ENCODE measurements at regions not wholly inside any gene's neighbourhood (a gene's known extent, or its start where the extent isn't known, plus 50 kb on each side); places are given as distances from the start of the nearest gene placed in this dataset.

DNA sequence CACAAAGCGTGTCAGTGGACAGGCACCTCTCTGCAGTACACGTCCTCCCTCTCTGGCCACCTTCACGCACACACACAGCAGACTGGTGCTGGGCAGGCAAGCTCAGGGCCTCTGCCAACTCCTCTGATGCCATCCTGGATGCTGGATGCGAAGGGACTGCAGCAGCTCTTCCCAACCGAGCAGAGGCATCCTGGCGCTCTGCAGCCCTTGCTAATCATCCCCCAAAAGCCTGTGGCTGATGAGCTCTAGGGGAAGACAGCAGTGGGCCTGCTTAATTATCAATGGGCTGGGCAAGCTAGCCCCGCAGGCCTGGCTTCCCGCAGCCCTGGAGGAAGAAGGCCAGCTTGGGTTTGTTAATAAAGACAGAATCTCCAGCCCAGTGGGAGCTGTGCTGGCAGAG is 71.3 kb upstream of the TEX51 start:
- DNase-seq (ENCODE audit: low spot score) = no peak

DNA sequence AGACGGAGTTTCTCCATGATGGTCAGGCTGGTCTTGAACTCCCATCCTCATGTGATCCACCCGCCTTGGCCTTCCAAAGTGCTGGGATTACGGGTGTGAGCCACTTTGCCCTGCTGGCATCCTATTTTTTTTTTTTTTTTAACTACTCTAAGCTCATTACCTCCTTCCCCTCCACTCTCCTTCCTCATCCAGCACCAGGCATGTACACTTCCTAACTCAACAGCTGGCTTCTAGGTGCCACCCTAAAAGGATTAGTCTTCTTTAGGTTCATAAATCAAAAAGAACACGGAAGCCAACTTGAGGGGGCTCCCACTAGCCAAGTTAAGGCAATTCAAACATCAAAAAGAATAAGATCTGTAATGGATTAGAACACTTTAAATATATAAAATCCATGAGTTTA is 70.6 kb upstream of the TEX51 start:
- DNase-seq (ENCODE audit: low spot score) = no peak

DNA sequence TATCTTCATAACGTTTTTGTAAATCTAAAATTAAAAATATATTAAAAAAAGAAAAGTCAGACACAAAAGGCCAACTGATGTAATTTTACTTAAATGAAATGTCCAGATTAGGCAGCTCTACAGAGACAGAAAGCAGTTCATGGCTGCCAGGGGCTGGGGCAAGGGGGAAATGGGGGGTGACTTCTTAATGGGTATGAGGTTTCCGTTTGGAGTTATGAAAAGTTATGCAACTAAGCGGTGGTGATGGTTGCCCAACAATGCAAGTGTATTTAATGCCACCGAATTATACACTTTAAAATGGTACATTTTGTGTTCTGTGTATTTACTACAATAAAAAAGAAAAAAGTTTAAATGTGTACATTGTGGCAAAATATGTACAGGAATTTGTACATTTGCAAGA is 70.2 kb upstream of the TEX51 start:
- no peak for DNase-seq (ENCODE audit: low spot score)

GRCh38 chr2:126831234-126832005 is 67.3 kb upstream of the TEX51 start:
- no peak for DNase-seq (ENCODE audit: low spot score)

- no peak for DNase-seq (ENCODE audit: low spot score)
Observed at GRCh38 chr2:126832014-126832413, 66.7 kb upstream of the TEX51 start.

DNA sequence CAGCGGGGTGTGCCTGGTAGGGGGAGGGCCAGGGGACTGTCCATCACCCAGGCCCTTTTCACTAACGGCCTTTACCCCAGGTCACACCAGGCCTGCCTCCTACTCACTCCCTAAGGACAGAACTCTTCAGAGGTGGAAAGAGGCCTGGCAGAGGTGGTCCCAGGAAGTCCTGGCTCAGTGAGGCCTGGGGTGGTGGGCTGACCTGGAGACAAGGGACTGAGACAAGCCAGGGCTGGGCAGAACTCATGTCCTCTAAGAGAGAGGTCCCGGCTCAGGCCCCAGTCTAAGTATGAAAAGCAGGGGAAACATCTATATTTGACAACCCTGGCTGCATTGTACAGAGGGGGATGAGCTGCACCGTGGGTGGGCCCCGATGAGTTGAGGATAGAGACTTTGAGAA is 65.9 kb upstream of the TEX51 start:
- no peak for DNase-seq (ENCODE audit: low spot score)

DNA sequence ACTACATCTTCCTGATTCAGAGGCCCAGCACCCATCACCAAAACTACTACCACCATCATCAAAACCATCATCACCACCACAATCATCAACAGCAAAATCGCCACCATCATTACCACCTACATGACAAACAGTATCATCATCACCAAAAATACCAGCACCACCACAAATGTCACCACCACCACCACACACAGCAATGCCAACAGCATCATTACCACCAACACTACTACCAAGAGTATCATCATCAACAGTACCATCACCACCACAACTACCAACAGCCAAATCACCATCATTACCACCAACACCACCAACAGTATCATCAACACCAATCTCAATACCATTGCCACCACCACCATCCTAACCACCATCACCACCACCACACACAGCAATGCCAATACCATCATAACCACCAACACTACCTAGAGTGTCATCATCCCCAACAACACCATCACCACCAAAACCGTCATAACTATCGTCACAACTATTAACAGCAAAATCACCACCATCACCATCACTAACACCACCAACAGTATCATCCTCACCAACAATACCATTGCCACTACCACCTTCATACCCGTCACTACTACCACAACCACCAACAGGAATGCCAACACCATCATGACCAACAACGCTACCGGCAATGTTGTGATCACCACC is 64.6 kb upstream of the TEX51 start:
- no peak for DNase-seq (ENCODE audit: low spot score)

- DNase-seq (ENCODE audit: low spot score) = no peak
Observed at GRCh38 chr2:126835261-126835660, 63.4 kb upstream of the TEX51 start.

DNA sequence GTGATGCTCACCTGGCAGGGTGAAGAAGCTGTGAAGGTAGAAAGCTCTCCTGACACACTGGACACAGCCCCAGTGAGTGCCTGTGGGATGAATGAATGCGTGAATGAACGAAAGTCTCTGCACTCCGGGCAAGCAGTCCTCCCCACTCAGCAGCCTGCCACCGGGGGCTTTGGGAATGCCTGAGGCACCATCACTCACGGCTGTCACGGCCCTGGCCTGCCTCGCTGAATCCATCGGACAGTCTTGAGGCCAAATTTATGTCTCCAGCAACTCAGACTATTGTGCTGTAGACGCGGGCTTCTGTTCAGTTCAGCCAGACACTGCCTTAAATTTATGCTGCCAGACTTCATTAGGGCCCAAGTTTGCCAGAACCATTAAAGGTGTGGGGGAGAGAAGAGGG is 62.9 kb upstream of the TEX51 start:
- no peak for DNase-seq (ENCODE audit: low spot score)

DNA sequence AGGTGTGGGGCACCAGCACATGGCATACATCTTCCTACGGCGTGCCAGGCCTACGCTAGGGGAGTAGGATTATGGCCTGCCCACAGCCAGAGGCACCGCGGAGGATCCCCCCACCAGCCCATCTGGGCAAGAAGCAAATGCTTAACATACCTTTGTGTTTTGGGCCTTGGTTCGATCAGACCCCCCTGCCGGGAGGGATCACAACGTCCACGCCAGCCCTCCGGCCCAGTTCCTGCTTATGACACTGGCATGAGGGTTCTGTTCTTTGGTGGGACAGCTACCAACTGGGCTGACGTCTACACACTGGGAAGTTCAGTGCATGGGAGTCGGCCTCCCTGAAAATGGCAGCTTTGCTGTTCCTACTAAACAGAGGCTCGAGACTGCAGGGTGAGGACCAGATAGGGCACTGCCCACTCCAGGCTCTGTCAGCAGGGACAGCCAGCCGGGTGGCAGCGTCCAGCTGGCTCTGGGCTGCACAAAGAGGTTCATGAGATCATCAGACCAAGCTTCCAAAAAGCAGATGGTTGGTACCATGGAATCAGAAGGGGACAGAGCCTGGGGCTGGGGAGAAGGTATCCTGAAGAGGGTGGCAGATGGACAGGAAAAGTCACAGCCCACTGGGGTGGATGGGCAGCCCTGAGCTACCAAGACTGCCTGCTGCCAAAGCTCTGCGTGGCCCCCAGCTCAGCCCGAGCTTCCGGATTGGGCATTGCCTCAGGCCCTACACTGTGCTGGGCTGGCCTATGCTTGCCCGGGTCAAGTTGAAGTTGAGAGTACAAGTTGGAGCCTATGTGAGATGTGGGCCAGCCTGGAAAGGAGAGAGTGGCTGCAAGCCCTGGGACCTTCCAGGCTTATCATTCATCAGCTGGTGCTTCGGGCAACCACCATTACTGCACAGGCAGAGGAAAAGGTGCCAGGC is 61.7 kb upstream of the TEX51 start:
- no peak for DNase-seq (ENCODE audit: low spot score)

GRCh38 chr2:126837966-126838715 is 60.5 kb upstream of the TEX51 start:
- DNase-seq (ENCODE audit: low spot score) = no peak

GRCh38 chr2:126838716-126838985 is 60.0 kb upstream of the TEX51 start:
- DNase-seq (ENCODE audit: low spot score) = no peak

- DNase-seq (ENCODE audit: low spot score) = no peak
Observed at GRCh38 chr2:126839796-126840195, 58.9 kb upstream of the TEX51 start.

DNA sequence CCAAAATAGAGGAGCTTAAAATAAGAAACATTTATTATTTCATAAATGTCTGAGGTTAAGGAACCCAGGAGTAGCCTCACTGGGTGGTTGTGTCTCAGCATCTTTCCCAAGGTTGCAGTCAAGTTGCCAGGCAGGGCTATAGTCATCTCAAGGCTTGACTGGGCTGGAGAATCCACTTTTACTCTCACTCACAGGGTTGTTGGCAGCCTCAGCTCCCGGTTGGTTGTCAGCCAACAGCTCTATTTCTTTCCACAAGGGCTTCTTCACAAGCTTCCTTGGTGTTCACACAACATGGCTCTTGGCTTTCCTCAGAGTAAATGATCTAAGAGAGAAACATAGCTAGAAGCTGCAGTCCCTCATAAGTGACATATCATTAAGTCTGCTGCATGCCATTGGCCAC is 55.6 kb upstream of the TEX51 start:
- no peak for DNase-seq (ENCODE audit: low spot score)

GRCh38 chr2:126846241-126846640 is 52.4 kb upstream of the TEX51 start:
- DNase-seq (ENCODE audit: low spot score) = peak; percentile 2
